ENCODE measurements at regions not wholly inside any gene's neighbourhood (a gene's known extent, or its start where the extent isn't known, plus 50 kb on each side); places are given as distances from the start of the nearest gene placed in this dataset.

DNA sequence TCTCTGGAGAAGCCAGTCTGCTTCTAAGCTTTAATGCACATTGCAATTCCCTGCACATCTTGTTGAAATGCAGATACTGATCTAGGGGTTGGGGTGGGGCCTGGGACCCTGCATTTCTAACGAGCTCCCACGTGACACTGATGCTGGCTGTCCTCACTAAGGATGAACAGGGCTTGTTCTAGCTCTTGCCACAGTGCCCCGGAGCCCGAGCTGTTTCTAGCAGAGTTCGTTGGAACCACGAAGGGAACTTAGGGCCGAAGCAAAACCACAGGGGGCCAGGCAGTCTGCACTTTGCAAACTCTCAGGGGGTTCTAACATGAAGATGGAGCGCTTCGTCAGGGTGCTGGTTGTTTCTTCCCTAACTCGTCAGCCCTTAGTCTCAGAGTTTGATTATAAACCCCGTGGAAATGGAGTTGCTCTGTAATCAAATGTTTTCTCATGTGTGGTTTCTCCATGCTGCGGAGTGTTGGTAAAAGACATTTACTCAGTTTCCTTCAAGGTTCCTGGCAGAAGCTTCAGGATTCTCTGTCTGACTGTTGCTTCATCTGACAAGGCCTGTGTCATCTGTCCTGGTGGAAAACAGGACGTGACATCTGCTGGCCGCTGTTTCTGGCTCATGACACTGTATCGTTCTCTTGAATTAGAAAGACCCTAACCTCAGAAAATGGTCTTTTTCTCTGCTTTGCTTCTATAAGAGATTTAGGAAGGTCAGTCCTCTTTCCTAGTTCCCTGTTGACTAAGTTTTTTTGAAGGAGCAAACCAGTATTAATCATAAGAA, 221.5 kb downstream of the TEX29 start:
- no peak for DNase-seq

DNA sequence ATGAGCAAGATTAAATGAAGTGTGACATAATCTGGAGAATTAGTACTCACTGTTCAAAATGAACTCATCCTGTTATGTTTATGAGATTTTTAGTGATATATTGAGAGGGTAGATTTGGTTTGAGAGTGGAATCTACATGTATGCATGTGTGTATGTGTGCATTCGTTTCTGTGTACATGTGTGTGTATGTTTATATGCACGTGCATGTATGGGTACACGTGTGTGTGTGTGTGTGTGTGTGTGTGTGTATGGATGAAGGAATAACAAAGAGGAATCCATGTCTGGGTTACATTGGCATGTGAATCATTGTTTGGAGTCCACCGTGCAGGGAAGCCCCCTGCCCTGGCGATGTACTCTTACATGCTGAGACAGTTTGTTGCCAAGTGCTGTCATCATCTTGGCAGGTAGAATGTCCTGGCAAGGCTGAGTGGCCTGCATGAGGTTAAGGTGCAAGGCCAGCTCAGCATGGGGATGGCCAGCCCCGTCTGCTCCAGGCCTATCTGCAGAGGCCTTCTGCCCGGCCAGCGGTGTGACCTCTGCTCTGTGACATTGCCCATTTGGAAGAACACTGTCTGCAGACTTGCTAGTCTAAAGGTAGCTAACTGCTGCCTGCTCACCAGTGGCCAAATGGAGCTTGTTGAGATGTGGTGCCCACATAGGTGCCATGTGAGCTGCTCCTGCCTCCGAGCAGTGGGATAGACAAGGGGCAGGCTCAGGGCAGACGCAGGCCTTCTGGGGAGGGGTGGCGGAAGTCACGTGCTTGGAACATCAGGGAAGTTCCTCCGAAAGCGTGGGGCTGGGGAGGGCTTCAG, 222.3 kb downstream of the TEX29 start:
- no peak for DNase-seq

DNA sequence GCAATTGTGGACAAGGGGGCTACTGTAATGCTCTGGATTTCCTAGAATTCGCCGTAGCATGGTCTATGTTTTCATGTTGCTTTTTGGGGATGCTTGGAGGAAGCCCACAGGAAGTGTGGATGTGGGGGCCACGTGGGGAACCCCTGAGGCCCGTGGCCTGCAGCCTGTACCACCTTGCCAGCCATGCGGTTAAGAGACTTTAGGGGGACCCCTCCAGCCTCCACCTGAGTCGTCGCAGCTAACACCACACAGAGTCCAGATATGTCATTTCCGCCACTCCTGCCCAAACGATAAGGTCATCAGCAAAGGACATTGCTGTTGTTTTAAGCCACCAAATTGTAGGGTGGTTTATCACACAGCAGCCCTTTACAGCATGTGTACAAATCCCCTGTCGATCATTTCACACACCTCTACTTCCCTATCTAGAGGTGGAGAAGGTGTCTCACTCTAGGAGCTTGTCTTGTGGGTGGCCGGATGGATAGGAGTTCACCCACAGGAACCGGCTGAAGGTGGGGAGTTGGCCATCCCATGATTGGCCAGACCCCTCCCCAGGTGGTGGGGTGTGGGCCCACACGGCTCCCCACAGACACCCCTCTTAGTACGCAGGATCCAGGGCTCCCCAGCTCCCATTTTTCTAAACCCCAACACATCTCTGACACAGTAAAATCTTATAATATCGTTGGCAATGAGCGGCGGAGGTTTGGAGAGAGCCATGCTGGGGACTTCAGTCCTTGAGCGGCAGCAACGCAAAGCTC, 226.7 kb downstream of the TEX29 start:
- DNase-seq, result no peak

DNA sequence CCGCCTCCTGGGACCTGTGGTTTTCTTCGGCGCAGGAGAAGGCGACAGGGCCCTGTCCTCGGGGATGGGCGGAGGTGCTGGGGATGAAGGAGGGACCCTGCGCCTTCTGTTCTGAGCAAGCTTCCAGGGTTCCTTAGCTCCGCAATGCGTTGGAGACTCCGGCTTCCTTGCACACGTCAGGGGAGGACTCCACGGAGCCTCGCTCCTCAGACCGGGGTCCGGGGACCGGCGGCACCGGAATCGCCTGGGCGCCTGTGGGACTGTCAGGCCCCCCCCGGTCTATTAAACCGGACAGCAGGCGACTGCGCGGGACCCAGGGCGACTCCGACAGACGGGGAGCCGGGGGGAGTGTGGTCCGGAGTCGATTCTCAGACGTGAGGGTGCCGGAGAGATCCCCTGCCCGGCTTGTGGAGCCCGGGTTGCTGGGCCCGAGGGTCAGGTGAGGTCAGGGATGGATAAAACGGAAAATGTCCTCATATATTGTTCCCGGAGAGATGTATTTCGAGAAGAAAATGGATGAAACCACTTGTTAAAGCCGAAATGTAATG, 227.4 kb downstream of the TEX29 start:
- no peak for DNase-seq

DNA sequence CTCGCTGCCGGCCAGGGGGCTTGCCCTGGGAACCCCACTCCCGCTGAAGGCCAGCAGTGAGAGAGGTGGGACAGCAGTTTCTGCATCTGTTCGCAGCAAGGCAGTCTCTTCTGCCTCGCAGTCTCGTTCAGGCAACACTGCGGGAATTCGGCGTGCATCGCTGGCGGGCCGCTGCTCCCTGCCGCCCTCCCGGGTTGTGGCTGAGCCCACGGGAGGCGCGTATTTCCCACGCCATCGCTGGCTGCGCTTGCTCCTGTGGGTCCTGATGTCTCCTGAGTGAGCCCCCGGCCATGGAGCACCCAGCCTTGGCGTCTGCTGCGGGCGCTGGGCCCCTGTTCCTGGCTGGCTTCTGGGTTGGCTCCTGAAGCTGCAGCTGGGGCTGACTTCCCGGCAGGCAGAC, 227.9 kb downstream of the TEX29 start:
- no peak for DNase-seq

DNA sequence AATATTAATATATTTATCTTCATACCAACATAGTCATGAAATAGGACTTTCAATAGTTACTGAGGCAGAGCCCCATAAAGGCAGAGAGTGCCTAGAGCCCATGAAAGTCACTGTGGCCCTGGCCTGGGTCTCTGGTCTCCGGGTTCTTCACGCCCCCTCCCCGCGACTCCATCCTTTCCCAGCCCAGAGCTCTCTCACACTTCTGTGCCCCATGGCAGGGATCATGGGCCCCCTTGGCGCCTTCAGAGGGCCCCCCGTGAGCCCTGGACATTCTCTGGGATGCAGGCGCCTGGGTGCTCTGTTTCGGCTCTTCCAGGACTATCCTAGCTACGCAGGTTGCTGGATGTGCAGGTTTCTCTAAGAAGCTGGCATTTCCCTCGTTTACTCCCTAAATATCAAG, 228.4 kb downstream of the TEX29 start:
- DNase-seq, result no peak

DNA sequence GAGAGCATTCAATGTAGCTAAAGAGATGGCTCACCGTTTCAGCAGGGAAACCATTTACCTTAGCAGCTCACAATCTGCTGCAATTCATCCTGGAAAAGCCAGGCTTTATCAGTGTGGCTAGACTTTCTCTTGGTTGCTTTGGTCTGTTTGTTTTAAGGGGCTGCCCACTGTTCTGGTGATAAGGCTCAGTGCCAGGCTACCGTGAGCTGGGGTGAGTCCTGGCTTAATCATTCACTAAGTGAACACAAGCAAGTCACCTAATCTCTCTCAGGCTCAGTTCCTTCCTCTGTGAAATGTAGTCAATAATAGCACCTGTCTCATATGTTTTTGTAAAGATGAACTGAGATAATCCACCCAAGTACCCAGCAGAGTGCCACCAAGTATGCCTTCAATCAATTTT, 229.0 kb downstream of the TEX29 start:
- no peak for DNase-seq

DNA sequence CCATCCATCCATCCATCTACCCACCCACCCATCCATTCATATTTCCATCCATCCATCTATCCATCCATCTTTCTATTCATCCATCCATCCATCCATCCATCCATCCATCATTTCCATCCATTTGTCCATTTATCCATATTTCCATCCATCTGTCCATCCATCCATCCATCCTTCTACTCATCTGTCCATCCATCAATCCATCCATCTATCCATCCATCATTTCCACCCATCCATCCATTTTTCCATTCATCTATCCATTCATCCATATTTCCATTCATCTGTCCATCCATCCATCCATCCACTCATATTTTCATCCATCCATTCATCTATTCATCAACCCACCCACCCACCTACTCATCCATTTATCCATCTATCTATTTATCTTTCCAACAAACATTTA, 229.6 kb downstream of the TEX29 start:
- DNase-seq, result no peak

DNA sequence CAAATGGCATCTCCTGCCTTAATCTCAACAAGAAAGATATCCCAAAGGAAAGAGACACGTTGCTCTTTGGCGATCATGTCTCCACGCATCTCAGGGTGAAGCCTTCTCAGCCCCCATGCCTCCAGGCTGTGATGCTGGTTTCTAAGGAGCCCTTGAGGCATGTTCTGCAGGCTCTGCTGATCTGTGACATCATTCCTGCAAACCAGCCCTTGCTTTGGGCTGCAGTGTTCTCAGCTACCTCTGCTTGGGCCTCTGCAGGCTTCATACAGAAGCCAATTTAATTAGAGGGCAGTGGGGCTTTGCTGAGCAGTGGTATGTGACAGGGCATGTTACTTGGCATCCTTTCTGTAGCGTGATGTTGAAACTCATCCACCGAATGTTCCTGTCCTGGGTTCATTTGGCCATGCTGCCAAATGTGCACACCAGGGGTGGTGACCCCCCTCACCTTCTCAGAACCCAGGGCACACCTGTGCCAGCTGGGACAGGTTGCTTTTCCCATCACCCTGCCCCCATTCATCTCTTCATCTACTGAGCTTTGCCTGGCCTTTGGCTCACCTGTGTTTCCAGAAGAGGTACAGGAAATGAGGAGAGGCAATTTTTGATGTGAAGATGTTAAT, 230.9 kb downstream of the TEX29 start:
- no peak for DNase-seq

DNA sequence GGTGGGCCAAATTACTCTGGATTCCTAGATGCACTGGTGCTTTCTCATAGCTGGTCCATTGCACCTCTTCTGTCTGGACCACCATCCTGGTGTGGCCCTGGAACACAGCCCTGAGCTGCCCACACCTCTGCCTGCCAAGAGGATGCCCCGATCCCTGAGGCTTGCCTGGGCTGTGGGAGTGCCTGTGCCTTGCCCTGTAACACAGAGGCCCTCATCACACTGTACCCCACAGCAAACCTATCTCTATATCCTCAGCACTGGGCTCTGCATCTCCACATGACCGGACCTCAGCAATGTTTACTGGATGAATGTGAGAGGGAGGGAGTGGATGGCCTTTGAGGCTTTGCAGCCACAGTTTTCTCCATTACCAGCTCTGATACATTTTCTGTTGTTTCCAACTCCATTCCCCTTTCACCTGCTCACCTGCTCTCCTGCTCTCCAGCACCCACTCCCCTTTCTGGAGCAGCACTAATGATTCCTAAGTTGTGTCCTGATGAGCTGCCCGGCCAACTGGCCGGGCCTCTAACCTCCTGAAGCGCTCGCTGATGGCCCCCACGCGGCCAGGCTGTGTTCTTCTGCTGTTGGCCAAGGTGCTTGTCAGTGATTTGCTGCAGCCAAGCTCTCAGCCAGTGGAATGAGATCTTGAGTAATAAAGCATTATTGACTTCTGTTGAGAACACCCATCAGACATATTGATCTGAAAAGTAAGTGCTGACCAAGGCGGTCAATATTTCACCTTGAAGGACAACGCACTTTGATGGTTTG, 232.6 kb downstream of the TEX29 start:
- no peak for DNase-seq

DNA sequence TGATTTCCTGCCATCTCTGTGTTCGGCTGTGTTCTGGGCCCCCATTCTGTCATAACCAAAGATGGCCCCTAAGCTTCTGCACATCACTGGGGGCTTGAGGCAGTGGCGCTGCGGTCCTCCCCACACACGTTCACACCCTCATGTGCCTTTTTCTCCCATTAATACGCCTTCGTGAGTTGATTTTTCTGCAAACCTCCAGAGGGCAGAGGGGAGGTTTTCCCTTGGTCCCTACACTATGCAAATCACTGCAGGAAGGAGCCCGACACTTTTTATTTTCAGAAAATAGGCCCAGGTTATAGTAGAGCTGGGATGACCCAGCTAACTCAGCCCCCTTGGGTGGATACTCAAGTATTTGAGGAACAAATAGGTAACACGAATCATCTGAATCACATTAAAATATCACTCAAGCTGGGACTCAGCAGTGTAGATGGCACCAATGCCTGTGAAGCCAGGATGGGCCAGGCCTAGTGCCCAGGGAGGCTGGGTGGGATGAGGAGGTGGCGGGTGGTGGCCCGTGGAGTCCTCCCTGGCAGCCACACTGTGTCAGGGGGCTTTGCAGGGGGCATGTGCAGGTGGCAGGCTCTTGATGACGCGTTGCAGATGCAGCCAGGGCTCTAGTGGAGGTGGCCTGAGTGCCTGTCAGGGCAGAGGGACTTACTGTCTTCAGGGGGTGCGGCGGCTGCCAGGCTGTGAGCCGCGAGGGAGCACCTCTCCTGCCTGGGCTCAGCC, 234.3 kb downstream of the TEX29 start:
- no peak for DNase-seq

DNA sequence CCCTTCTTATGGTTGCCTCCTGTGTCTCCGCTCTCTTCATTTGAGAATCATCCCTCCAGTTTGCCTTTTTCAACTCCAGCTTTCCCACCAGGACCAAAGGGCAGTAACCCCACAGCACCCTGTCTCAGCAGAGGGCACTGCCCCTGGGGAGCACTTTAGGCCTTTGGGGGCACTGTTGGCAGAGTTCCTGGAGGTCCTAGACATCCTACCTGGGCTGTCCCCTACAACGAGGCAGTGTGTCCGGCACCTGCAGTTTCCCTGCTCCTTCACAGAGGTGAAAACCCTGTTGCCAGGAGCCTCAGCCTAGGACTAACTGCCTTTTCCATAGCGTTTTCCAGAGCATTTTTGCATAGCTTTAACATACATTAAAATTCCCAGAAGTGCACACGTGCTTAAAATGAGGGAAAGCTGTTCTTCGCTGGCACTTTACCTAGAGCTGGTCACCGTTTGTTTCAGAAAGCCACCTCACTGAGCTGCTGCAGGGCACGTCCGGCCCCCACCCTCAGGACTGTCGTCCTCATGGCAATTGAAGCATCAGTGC, 234.9 kb downstream of the TEX29 start:
- no peak for DNase-seq

DNA sequence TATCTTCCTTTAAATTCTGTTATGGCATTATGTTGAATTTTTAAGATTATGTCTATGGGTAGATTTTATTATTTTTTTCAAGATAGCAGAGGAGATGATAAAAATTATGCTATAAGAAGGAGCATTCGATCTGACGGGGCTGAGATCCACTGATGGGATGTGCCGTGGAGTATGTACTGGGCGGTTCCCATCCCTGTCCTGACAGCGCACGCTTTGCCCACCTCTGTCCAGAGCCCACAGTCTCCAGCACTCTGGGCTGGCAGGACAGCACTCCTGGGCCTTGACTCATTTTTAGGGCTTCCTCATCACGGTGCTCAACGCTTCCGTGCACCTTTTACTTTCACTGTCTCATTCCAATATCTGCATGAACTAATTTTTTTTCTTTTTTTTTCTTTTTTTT, 235.5 kb downstream of the TEX29 start:
- DNase-seq, result no peak

DNA sequence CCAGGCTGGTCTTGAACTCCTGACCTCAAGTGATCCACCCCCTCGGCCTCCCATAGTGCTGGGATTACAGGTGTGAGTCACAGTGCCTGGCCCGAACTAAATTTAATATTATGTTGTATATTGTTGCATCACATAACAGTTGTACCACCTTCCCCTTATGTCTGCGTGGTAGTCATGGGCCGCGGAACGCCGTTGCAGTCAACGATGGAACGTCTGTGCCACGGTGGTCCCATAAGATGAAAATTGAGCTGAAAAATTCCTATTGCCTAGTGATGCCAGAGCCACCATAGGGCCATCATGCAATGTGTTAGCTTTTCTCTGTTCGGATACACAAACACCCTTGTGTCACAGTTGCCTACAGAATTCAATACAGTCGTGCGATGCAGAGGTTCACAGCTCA, 236.1 kb downstream of the TEX29 start:
- no peak for DNase-seq

DNA sequence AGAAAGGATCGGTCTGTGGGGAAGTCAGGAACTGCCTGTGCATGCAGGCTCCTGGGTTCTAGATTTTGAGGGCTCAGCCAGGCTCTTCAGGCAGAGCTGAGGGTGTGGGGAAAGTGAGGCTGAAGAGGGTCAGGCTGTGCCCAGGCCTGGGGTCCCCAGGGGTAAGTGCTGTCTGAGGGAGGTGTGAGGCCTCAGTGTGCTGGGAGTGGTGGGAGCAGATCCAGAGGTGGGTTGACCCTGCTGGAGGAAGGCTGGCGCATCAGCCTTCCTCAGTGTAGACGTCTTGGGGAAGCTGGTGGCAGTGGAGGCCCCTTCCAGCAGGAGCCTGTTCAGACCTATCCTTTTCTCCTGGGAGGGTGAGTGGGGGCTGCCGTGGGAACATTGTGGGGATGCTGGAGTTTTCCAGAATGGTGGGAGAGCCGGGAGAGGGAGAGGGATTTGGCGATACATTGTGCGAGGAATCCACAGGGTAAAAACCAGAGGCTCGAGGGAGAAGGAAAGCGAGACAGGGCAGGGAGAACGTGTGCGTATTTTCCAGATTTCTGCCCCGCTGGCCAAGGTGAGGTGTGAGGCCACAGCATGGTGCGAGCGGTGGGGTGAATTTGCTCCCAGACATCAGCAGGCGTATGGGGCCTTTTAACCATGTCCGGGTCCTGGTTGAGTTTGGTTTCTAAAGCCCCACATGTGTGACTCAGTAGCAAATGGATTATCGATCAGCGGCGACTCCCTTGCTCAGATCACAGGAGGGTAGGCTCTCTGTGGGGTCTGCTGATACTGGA, 237.7 kb downstream of the TEX29 start:
- no peak for DNase-seq

DNA sequence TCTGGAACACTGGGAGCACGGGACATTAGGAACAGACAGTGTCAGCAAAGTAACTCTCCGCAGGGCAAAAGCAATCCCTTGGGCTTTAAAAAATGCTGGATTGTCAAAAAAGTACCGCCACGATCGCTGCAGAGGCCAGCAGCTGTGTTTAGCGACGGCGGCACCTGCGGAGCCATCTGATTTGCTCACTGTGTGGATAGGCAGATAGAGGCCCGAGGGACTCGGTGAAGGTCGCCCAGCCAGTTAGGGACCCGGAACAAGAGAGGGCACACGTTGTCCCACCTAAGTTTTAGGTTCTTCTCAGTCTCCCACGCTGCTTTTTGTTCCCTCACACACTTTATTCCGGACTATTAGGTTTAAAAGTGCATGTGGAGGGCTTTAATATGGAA, 238.3 kb downstream of the TEX29 start:
- DNase-seq, result no peak

DNA sequence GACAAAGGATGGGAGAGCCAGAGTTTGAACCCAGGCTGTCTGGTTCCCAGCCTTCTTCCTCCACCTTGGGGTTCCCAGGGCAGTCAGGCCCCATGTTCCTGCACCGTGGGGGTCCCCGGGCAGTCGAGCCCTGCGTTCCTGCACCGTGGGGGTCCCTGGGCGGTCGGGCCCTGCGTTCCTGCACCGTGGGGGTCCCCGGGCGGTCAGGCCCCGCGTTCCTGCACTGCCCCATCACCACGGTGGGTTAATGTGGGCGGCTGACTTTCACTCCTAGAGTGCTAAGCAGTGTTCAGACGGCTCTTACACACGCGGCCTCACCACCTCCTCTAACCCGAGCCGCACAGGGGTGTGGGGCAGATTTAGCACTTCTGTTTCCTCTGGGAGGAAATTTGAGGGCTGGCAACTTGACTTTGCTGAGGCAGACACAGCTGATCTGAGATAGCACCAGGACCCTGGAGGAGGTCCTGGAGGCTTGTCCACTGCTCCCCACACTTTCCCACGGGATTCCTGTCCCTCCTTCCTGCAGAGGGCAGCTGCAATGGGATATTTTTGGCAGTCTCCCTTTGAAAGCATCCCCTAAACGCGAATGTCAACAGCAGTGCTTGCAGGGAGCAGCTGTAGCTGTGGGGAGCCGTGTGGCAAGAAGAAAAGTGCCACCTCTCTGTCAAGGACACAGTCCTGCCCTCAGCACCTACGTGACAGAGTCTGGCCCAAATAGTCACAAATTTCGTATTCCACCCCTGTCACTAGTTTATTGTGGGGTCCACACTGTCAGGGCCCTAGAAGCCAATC, 239.4 kb downstream of the TEX29 start:
- DNase-seq, result no peak

DNA sequence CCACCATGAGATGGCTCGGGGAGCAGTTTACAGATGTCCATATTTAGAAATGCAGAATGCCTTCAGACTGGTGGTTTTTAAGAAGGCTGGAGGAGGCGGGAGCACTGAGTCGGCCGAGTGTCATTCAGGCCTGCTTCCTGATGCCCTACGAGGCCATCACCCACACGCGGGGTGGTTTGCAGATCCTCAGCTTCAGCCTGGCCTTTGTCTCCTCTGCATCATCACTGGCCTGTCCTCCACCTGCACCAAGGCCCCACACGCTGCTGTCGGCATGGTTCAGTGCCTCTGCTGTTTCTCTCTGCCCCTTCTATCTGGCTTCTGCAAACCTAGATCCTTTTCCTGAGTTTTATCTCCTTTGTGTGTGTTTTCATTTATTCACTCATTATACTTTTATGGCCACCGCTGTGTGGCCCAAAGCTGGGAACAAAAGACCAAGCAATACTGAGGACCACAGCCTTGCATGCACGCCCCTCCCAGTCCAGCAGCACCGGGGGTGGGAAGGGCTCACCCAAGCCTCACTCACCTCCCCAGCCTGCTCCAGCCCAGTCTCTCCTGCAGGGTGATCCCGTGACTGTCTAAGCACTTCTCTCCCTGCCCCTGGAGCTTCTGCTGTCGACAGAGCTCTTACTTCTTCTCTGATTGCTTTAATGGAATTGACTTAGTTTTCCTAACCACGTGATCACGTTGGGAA, 240.8 kb downstream of the TEX29 start:
- DNase-seq, result no peak

DNA sequence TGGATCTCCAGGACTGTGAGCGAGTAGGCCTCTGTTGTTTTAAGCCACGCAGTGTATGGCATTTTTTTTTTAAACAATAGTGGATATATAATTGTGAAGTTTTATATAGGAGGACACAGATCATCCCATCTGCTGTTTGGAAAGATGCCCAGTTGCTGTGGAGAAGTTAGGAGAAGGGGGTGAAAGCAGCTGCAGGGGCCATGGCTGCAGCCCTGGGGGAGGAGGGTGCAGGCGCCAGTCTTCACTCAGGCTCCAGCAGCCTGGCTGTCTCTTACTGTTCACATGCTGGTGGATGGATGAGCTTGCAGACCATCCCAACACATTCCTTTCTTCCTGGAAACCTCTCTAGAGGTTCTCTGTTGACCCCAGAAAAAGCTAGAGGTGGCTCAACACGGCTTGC, 242.3 kb downstream of the TEX29 start:
- no peak for DNase-seq
